Stimulated activated CD4-positive, alpha-beta T cell treated with anti-CD3 and anti-CD28 coated beads, Interleukin-4, amount 100 ng/mL, for 4 hours (primary cell): ENCODE measurements at regions not wholly inside any gene's neighbourhood (a gene's known extent, or its start where the extent isn't known, plus 50 kb on each side); places are given as distances from the start of the nearest gene placed in this dataset.

Source experiments
- DNase-seq, 2 experiments: peaks; one replicate each; pipeline ENCODE4 v3.0.0-alpha.2; 2020

DNA sequence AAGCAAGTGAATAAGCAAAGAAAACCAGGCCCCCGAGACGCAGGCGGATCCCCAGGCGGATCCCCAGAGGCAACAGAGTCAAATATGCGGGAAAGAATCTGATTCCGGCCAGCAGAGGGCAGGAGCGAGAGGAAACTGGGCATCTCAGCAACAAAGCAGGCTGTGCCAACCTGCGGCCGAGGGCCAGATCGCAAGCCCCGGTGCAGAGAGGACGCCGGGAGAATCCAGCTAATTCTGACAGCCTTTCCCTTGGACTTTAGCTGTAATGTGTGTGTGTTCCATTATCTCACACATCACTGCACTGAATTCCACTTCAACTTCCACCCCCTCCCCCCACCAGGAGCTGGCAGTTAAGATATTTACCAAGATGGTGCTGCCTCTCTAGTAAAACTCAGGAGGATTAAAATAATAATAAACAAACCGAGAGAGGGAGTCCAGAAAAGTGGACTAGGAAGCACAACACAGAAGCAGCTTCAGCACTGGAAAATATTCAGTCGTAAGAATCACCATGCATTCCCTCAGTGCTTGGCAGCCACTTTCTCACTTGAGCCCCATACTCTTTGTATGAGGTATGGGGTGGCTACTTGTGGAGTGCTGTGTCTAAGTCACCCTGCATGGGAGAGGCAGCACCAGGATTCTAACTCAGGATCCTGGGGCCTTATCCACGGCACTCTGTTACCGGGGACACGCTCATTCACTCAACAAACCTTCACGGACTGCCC is 66.2 kb upstream of the SNX9 start:
- DNase-seq: peak; percentile 69 to 75

- no peak for DNase-seq
Observed at GRCh38 chr6:157757430-157758403, 65.3 kb upstream of the SNX9 start.

- no peak for DNase-seq
Observed at GRCh38 chr6:157758516-157759023, 64.5 kb upstream of the SNX9 start.

- DNase-seq: no peak
Observed at GRCh38 chr6:157759028-157759427, 64.0 kb upstream of the SNX9 start.

DNA sequence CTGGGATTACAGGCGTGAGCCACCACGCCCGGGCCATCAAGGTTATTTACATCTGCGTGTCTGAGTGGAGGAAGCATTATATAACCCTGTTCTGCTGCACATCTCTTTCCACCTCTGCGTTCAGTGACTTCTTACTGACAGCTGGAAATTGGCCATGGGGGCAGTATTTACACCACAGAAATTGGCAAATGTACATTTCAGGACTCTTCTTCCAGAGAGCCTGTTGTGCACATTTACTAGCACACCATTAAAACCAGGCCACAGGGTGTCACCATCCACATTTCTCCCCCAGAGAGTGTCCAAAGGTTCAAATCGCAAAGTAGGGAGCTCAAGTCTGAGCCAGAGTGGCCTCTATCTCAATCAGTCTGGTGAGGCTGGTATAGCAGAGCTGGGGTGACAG is 62.9 kb upstream of the SNX9 start:
- no peak for DNase-seq

DNA sequence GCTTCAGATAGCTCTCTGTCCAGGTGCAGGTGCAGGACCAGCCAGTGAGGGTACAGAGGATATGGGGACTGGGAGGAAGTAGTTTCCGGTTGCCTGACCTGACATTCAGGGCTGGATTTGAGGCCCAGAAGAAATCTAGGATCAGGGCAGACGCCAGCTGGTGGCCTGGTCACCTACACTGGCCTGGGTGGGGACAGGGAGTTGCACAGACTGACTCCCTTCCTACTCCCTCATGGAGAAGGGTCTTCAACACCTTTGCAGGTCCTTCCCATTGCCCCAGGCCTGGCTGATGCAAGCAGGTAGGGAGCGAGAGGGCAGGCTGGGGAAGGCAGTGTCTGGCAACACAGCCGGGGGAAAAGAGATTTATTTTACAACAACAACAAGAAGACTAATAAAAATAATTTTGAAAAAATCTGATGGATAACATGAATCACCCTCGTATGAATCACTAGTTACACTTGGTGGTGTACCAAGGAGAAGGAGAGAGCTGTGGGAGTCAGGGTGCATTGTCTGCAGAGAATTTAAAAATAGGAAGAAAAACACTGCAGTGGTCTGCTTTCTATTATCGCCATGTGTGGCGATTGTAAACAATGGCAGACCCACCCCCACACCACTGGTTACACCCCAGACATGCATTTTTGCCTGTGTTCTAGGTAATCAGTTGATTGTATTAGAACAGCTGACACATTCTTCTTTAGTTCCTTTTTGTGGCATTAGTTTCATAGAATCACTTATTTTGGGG is 62.3 kb upstream of the SNX9 start:
- DNase-seq: peak in 1 of 2 experiments; percentile 45

GRCh38 chr6:157761331-157761921 is 61.6 kb upstream of the SNX9 start:
- DNase-seq: peak in 1 of 2 experiments; percentile 51

GRCh38 chr6:157761926-157762325 is 61.1 kb upstream of the SNX9 start:
- DNase-seq: no peak

DNA sequence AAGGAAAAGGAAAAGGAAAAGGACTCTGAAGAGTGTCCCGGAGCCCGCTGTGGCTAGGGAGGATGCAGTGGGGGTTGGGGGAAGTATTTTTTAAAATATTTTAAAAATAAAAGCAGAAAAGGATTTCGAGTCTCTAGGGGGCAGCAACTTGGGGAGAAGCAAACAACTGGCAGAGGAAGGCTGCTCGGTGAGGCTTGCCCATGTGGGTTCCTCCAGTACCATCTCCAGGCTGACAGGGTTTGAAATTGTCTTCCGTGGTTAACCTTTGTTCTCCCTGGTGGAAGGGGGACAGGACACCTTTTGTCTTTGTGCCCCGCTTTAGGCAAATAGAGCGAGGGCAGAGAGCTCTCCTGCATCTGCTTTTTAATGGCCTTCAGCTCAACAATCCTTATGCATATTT is 60.4 kb upstream of the SNX9 start:
- DNase-seq: no peak

GRCh38 chr6:157763129-157763903 is 59.7 kb upstream of the SNX9 start:
- peak in 1 of 2 experiments; percentile 35 for DNase-seq

- DNase-seq: no peak
Observed at GRCh38 chr6:157763904-157764177, 59.2 kb upstream of the SNX9 start.

DNA sequence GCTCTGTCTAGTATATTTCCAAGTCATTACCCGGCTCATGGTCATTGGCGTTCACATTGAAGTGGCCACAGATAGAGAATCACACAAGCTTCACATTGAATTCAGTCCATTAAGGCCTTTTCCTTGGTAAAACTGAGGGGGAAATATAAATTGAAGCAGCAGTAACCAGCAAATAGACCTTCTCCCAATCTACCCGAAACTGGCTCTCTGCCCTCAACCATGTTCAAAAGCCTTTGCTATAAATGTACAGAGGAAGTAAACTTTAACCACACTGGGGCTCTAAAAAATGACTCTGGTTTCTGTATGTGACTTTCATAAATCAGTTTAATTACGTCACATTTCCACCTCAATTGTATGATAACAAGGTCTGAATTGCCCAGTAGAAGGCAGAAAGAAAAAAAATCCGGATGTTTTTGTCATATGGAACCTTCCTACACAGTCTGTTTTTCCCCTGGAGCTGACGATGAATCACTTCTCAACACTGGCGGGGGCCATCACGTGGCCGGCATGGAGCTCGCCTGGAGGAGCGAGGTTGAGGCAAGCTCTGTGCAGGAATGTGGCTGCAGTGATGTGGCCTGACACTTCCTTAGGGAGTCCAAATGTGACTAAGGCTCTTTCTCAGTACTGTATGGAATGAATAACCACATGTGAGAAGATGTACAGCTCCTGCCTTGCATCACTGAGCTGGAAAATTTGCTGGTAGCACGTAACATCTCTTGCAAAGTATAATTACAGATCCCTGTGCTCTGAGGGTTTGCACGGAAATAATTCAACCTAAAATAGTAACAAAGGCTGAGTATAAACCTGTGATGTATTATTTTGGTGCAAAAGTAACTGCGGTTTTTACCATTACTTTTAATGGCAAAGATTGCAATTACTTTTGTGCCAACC is 58.6 kb upstream of the SNX9 start:
- DNase-seq: peak; percentile 72 to 87

GRCh38 chr6:157766901-157767774 is 55.9 kb upstream of the SNX9 start:
- DNase-seq: no peak

- no peak for DNase-seq
Observed at GRCh38 chr6:157767775-157768156, 55.3 kb upstream of the SNX9 start.

GRCh38 chr6:157768304-157768703 is 54.7 kb upstream of the SNX9 start:
- DNase-seq: no peak

- no peak for DNase-seq
Observed at GRCh38 chr6:157768863-157769551, 54.0 kb upstream of the SNX9 start.

DNA sequence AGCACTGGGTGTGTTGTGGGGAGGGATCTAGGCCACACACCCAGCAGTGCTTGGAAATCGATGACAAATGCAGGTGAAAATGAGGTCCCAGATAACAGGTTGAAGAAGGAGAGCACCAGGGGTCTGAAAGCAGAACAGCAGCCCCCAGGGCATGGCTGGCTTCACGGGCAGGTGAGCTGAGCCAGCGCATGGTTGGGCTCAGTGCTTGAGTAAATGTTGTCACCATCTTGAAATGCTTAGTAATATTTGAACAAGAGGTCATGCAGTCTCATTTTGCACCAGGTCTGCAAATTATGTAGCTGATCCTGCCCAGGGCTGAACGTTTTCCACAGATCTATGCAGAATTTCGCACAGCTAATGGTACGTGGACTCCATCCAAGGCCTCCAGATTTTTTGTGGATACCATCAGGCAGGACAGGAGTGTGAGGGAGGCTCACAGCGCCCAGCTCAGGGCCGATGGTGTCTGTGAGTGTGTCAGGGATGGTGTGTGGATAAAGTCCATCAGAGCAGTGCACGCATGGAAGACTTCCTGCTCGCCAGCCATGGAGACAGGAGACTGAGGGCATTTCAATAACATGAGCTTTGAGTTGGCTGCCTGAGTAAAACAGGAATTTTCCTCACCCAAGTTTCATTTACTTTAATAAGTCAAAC is 53.1 kb upstream of the SNX9 start:
- DNase-seq: no peak

- DNase-seq: no peak
Observed at GRCh38 chr6:157770946-157771345, 52.1 kb upstream of the SNX9 start.

GRCh38 chr6:157772820-157773219 is 50.2 kb upstream of the SNX9 start:
- no peak for DNase-seq
